Naive B cell (primary cell): ENCODE measurements at regions not wholly inside any gene's neighbourhood (a gene's known extent, or its start where the extent isn't known, plus 50 kb on each side); places are given as distances from the start of the nearest gene placed in this dataset.
A peak's percentile ranks its signal among the peaks of the same experiment; 100 is the strongest.
"Not testable (repeated sequence)": the region's sequence is repeated elsewhere in the genome, so short reads cannot be mapped to it uniquely, and the experiment has no call there.

Experiments
- ATAC-seq, 2 donors: fragments of 150-1000 bp; cut with Tn5 transposase; 2 replicates each; pipeline ENCODE4 v1.10.0; 2021; ENCODE audit warnings: low read depth in 2 of 2, mild to moderate bottlenecking in 2 of 2, moderate library complexity in 2 of 2
- DNase-seq: peaks from one replicate; pipeline ENCODE4 v3.0.0; 2022
- H3K27ac Mint-ChIP-seq, 6 donors: one replicate each; pipeline ENCODE4 v1.8.0; 2020 to 2022; ENCODE audit warnings: mild to moderate bottlenecking in 6 of 6, mixed read lengths in 6 of 6, moderate library complexity in 5 of 6, inconsistent platforms in 2 of 6
- H3K27me3 Mint-ChIP-seq, 3 donors: one replicate each; pipeline ENCODE4 v1.8.0; 2021 to 2022; ENCODE audit warnings: mixed read lengths in 3 of 3, mild to moderate bottlenecking in 1 of 3
- H3K36me3 Mint-ChIP-seq, 2 donors: one replicate each; pipeline ENCODE4 v1.8.0; 2020 to 2022; ENCODE audit warnings: mixed read lengths in 2 of 2, inconsistent platforms in 1 of 2, mild to moderate bottlenecking in 1 of 2
- H3K4me1 Mint-ChIP-seq, 3 donors: one replicate each; pipeline ENCODE4 v1.8.0; 2020 to 2022; ENCODE audit warnings: mixed read lengths in 3 of 3, inconsistent platforms in 1 of 3, mild to moderate bottlenecking in 1 of 3, moderate library complexity in 1 of 3
- H3K4me3 Mint-ChIP-seq, 8 donors: one replicate each; pipeline ENCODE4 v1.8.0; 2020 to 2022; ENCODE audit warnings: mild to moderate bottlenecking in 8 of 8, mixed read lengths in 8 of 8, moderate library complexity in 8 of 8, inconsistent platforms in 2 of 8
- H3K9me3 Mint-ChIP-seq, 7 donors: one replicate each; pipeline ENCODE4 v1.8.0; 2020 to 2022; ENCODE audit warnings: mixed read lengths in 7 of 7, mild to moderate bottlenecking in 5 of 7, inconsistent platforms in 2 of 7, moderate library complexity in 1 of 7

DNA sequence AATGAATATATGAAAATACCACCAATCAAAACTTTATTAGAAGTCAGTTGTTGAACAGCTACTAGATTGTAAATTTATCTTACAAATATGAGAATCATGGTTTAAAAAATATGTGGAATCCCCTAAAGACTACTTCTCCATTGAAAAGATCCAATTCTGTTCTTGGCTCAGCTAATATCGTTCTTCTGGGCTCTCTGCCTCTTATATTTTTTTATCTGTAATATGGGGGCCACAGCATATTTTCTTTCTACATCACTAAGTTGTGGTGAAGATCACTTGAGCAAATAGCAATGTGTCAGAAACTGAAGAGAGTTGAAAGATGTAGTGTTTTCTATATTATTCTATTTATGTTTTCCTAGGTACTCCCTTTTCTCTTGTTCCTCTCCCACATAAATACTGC is 198.1 kb downstream of the FZD1 start:
- Mint-ChIP-seq H3K9me3 (peaks cover 0 to 11% (median 5%) of the 10 kb centered on the region in 7 donors), H3K36me3 (peaks cover 0 to 8% of the 10 kb centered on the region in 2 donors), H3K27me3 (no peaks in the 10 kb centered on the region), H3K4me1 (no peaks in the 10 kb centered on the region), H3K4me3 (no peak overlapping the region), H3K27ac (peak overlapping the region in 1 of 6 donors; percentile 30)
- DNase-seq (no peak), ATAC-seq (no peak)

DNA sequence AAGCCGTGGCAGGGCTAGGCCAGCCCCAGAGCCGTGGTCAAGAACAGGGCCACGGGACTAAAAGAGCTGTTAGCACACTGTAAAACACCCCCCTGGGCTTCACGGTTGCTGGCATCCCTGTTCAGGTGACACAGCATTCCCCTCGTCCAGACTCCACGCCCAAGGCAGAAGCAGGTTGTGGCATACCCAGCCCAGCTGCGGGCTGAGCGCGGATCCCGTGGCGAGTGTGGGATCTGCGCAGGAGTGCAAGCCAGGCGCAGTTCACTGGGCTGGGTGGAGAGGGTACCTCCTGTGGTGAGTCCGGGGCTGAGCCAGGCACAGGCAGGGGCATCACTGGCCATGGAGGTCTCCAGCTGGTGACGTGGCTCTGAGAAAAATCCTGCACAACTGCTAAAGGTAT is 199.1 kb downstream of the FZD1 start:
- Mint-ChIP-seq H3K27me3 (no peaks in the 10 kb centered on the region), H3K27ac (no peak overlapping the region), H3K4me3 (no peak overlapping the region), H3K36me3 (no peaks in the 10 kb centered on the region), H3K9me3 (peaks cover 0 to 5% (median 0%) of the 10 kb centered on the region in 7 donors), H3K4me1 (no peaks in the 10 kb centered on the region)
- DNase-seq (no peak), ATAC-seq (no peak)

DNA sequence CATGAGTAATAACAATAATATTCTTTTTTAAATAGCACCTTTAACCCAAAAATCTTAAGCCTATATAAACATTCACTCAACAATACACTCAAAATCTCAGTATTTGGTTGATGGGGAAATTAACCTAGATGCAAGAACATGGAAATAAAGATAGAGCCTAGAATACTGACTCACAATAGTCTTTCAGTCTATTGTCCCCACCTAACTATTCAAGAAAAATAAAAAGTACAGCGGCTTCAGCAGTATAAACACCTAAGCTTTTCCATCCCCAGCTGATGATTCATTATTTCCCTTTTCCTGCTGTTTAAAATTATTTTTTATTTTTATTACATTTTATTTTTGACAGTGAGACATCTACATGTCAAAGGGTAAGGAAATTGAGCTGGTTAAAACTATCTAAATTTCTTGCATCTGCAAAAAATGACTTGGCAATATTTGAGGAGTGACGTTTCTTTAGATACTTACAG is 201.4 kb downstream of the FZD1 start:
- H3K4me1 Mint-ChIP-seq: no peaks in the 10 kb centered on the region
- ATAC-seq (no peak), DNase-seq (no peak)
- no peak overlapping the region for H3K27ac Mint-ChIP-seq
- H3K4me3 Mint-ChIP-seq: no peak overlapping the region
- peaks cover 0 to 5% (median 0%) of the 10 kb centered on the region in 7 donors for H3K9me3 Mint-ChIP-seq
- H3K36me3 Mint-ChIP-seq: no peaks in the 10 kb centered on the region
- H3K27me3 Mint-ChIP-seq: no peaks in the 10 kb centered on the region

DNA sequence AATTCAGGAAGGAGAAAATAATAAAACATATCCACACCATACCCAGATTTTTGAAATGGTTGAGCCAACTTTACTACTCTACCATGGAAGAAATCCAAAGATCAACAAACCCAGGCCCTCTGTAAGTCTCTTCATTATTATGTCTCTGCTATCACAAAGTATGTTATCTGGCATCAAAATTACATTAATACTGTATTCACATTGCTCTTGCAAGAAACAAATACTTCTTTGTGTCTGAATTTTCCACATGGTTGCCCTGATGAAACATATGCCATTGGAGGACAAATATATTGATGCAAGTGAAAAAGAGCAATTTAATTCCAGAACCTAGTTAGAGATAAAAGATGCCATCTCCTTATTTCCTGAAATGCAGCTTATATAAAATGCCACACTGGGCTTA is 204.0 kb downstream of the FZD1 start:
- no peaks in the 10 kb centered on the region for H3K36me3 Mint-ChIP-seq
- H3K9me3 Mint-ChIP-seq: peaks cover 0 to 17% (median 5%) of the 10 kb centered on the region in 7 donors
- H3K4me3 Mint-ChIP-seq: no peak overlapping the region
- no peak for ATAC-seq
- no peak overlapping the region for H3K27ac Mint-ChIP-seq
- DNase-seq: no peak
- no peaks in the 10 kb centered on the region for H3K27me3 Mint-ChIP-seq
- H3K4me1 Mint-ChIP-seq: no peaks in the 10 kb centered on the region

DNA sequence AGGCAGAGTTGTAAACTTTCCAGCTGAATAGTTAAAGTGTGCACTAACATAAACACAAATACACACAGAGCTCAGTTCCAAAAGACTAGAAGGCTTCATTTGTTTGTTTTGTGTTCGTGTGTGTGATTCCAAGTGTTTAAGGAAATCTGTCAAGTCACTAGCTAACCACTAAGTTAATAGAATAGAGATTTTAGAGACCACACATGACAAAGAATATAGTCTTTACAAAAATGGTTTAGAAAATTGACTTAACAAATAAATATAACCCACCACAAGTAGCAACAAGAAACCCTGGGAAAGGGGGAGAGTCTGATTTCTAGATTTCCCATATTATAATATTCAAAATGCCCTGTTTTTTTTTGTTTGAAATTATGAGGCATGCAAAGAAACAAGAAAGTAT is 209.4 kb downstream of the FZD1 start:
- Mint-ChIP-seq H3K4me3 (no peak overlapping the region), H3K4me1 (no peaks in the 10 kb centered on the region), H3K9me3 (peaks cover 5 to 37% (median 17%) of the 10 kb centered on the region in 7 donors), H3K36me3 (peaks cover 6 to 8% of the 10 kb centered on the region in 2 donors), H3K27me3 (no peaks in the 10 kb centered on the region), H3K27ac (no peak overlapping the region)
- ATAC-seq (no peak), DNase-seq (no peak)

DNA sequence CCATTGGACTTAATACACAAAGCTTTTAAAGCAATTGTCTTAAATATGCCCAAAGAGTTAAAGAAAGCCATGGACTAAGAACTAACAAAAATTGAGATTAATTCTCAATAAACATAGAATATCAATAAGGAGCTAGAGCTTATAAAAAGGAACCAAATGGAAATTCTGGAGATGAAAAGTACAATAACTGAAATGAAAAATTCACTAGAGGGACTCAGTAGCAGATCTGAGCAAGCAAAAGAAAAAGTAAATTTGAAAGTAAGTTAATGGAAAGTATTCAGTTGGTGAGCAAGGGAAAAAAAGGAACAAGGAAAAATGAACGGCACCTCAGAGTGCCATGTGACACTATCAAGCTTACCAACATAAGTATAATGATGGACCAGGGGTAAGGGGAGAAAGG is 209.8 kb downstream of the FZD1 start:
- no peaks in the 10 kb centered on the region for H3K4me1 Mint-ChIP-seq
- no peak overlapping the region for H3K4me3 Mint-ChIP-seq
- DNase-seq (no peak), ATAC-seq (no peak)
- H3K9me3 Mint-ChIP-seq: peaks cover 5 to 37% (median 17%) of the 10 kb centered on the region in 7 donors
- peak overlapping the region in 1 of 6 donors; percentile 56 for H3K27ac Mint-ChIP-seq
- peaks cover 6 to 8% of the 10 kb centered on the region in 2 donors for H3K36me3 Mint-ChIP-seq
- no peaks in the 10 kb centered on the region for H3K27me3 Mint-ChIP-seq

DNA sequence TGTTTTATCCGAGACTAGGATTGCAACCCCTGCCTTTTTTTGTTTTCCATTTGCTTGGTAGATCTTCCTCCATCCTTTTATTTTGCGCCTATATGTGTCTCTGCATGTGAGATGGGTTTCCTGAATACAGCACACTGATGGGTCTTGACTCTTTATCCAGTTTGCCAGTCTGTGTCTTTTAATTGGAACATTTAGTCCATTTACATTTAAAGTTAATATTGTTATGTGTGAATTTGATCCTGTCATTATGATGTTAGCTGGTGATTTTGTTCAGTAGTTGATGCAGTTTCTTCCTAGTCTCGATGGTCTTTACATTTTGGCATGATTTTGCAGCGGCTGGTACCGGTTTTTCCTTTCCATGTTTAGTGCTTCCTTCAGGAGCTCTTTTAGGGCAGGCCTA is 216.2 kb downstream of the FZD1 start:
- not testable (repeated sequence) for H3K27me3 Mint-ChIP-seq, ATAC-seq, H3K4me1 Mint-ChIP-seq, H3K4me3 Mint-ChIP-seq, H3K27ac Mint-ChIP-seq, DNase-seq, H3K36me3 Mint-ChIP-seq
- H3K9me3 Mint-ChIP-seq: peaks cover 4 to 26% (median 12%) of the 10 kb centered on the region in 7 donors

DNA sequence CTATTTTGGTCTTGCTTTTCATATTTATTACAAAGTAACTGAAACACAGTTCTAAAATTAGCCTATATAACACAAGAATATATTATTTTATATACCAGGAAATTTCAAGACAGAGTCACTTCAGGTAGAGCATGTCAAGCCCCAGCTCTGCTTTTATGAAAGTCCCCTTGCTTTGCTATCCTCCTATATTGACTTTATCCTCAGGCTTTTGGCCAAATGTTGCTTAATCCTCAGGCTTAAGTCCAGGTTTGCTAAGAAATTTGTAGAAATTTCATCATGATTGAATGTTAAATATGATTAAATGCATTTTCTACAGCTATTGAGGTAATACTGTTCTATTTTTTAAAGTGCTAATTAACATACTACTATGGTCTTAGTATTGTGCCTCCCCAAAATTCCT is 227.6 kb downstream of the FZD1 start:
- H3K9me3 Mint-ChIP-seq: peaks cover 0 to 7% (median 5%) of the 10 kb centered on the region in 7 donors
- H3K27ac Mint-ChIP-seq: no peak overlapping the region
- H3K27me3 Mint-ChIP-seq: no peaks in the 10 kb centered on the region
- ATAC-seq: no peak
- H3K36me3 Mint-ChIP-seq: no peaks in the 10 kb centered on the region
- no peaks in the 10 kb centered on the region for H3K4me1 Mint-ChIP-seq
- no peak for DNase-seq
- no peak overlapping the region for H3K4me3 Mint-ChIP-seq

DNA sequence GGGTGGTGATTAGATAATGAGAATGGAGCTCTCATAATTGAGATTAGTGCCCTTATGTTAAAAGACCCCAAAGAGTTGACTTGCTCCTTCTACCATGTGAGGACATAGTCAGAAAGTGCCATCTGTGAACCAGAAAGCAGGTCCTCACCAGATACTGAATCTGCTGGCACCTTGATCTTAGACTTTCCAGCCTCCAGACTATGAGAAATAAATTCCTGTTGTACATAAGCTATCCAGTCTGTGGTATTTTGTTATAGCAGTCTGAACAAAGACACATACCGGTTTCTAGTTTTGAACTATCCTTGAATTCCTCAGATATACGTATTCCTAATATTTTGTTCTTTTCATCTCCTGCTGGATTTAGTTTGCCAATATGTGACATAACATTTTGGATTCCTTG is 228.1 kb downstream of the FZD1 start:
- no peak overlapping the region for H3K27ac Mint-ChIP-seq
- no peaks in the 10 kb centered on the region for H3K36me3 Mint-ChIP-seq
- no peaks in the 10 kb centered on the region for H3K27me3 Mint-ChIP-seq
- DNase-seq (no peak), ATAC-seq (no peak)
- H3K9me3 Mint-ChIP-seq: peaks cover 0 to 12% (median 6%) of the 10 kb centered on the region in 7 donors
- H3K4me1 Mint-ChIP-seq: no peaks in the 10 kb centered on the region
- H3K4me3 Mint-ChIP-seq: no peak overlapping the region

DNA sequence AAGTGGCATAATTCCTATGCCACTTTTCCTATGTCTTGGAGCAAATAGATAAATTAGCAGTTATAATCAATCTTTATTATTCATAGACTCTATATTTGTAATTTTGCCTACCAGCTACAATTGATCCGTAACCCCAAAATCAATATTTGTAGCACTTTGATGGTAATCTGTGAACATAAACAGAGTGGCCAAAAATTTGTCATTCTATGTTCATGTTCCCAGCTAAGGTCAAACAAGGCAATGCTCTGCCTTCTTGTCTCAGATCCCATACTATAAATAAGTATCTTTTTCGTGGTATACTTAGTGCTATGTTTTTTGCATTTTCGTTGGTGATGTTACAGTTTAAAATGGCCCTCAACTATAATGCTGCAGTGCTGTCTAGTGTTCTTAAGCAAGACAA is 228.5 kb downstream of the FZD1 start:
- H3K36me3 Mint-ChIP-seq: no peaks in the 10 kb centered on the region
- DNase-seq: no peak
- H3K4me3 Mint-ChIP-seq: no peak overlapping the region
- no peak overlapping the region for H3K27ac Mint-ChIP-seq
- peaks cover 0 to 14% (median 7%) of the 10 kb centered on the region in 7 donors for H3K9me3 Mint-ChIP-seq
- no peaks in the 10 kb centered on the region for H3K27me3 Mint-ChIP-seq
- H3K4me1 Mint-ChIP-seq: no peaks in the 10 kb centered on the region
- ATAC-seq: no peak

DNA sequence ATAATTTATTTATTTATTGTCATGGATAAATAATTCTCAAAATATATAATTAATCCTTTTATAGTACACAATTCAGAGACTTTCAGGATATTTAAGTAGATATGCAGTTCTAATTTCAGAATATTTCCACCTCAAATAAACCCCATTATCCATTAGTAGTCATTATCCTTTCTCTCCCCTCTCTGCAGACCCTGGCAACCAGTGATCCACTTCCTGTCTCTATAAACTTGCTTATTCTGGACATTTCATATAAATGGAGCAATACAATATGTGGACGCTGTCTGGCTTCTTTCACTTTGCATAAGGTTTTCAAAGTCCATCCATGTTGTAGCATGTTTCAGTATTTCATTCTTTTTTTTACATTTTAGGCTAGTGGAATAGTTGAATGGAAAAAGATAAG is 230.2 kb downstream of the FZD1 start:
- Mint-ChIP-seq H3K36me3 (no peaks in the 10 kb centered on the region), H3K4me1 (no peaks in the 10 kb centered on the region), H3K9me3 (peaks cover 0 to 24% (median 12%) of the 10 kb centered on the region in 7 donors), H3K27me3 (no peaks in the 10 kb centered on the region), H3K27ac (no peak overlapping the region), H3K4me3 (no peak overlapping the region)
- no peak for ATAC-seq
- no peak for DNase-seq

DNA sequence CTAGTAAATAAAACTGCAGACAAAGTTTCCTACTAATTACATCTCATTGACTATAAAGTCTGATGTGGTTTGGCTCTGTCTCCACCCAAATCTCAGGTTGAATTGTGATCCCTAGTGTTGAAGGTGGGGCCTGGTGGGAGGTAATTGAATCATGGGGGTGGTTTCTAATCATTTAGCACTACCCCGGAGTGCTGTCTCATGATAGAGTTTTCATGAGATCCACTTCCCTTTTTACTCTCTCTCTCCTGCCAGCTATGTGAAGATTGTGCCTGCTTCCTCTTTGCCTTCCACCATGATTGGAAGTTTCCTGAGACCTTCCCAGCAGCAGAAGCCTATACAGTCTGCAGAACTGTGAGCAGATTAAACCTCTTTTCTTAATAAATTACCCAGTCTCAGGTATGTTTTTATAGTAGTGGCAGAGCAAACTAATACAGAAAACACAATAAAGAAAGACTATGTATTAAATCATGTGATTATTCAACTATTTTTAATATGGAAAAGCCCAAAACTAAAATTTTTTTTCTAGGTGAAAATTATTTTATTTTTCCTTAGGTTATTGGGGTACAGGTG is 232.1 kb downstream of the FZD1 start:
- Mint-ChIP-seq H3K9me3 (peaks cover 4 to 34% (median 15%) of the 10 kb centered on the region in 7 donors), H3K27ac (no peak overlapping the region)
- ATAC-seq: peak in 1 of 2 donors; percentile 25

DNA sequence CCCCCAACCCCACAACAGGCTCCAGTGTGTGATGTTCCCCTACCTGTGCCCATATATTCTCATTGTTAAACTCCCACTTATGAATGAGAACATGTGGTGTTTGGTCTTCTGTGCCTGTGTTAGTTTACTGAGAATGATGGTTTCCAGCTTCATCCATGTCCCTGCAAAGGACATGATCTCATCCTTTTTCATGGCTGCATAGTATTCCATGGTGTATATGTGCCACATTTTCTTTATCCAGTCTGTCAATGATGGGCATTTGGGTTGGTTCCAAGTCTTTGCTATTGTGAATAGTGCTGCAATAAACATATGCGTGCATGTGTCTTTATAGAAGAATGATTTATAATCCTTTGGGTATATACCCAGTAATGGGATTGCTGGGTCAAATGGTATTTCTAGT is 233.0 kb downstream of the FZD1 start:
- not testable (repeated sequence) for H3K27ac Mint-ChIP-seq, H3K27me3 Mint-ChIP-seq, H3K4me1 Mint-ChIP-seq, H3K4me3 Mint-ChIP-seq, H3K36me3 Mint-ChIP-seq, ATAC-seq, DNase-seq
- H3K9me3 Mint-ChIP-seq: peaks cover 4 to 42% (median 15%) of the 10 kb centered on the region in 7 donors

More for the DNA sequence above, 232.1 kb downstream of the FZD1 start:
- Mint-ChIP-seq H3K36me3 (no peaks in the 10 kb centered on the region), H3K4me3 (no peak overlapping the region), H3K27me3 (no peaks in the 10 kb centered on the region), H3K4me1 (no peaks in the 10 kb centered on the region)
- no peak for DNase-seq

DNA sequence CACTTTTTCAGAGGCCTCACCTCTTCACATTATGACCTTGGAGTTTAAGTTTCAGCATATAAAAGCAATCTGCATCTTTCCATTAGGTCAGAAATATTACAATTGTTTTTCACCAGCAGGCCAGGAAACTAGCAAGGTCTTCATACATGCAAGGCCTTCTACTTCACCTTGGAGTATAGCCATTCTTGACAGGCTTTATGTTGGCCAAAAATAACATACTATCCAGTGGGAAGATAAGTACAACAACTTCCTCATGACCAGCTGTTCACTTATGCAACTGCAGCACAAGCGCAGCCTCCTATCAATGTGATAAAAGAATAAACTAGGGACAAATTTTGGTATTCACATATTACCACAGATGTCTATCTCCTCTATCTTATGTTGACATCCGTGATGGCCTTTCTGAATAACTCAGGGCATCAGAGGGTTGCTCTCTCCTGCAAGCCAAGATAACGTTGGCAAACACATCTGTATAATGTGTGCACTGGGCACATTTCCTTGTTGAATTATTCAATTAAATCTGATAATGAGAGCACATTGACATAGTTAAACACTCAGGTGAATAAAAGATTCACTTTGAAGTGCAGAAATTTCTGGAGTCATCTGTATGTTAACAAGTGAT is 239.8 kb downstream of the FZD1 start:
- H3K4me1 Mint-ChIP-seq: no peaks in the 10 kb centered on the region
- H3K27ac Mint-ChIP-seq: no peak overlapping the region
- no peak overlapping the region for H3K4me3 Mint-ChIP-seq
- no peak for ATAC-seq
- H3K9me3 Mint-ChIP-seq: peaks cover 1 to 24% (median 8%) of the 10 kb centered on the region in 7 donors
- H3K27me3 Mint-ChIP-seq: no peaks in the 10 kb centered on the region
- DNase-seq: no peak
- no peaks in the 10 kb centered on the region for H3K36me3 Mint-ChIP-seq
